Hepatocyte (in vitro differentiated cells): ENCODE measurements at regions not wholly inside any gene's neighbourhood (a gene's known extent, or its start where the extent isn't known, plus 50 kb on each side); places are given as distances from the start of the nearest gene placed in this dataset.

Source experiments
- DNase-seq: peaks from one replicate; pipeline ENCODE4 v3.0.0-alpha.2; 2016; ENCODE audit warnings: low spot score
- H2AFZ ChIP-seq: fragments of 200-600 bp; sonication (generic); 2 replicates; pipeline ENCODE4 v1.6.0; 2016; ENCODE audit warnings: antibody characterized with exemption, mild to moderate bottlenecking
- H3K27ac ChIP-seq: fragments of 200-600 bp; sonication (generic); 2 replicates; pipeline ENCODE4 v1.5.1; 2016; ENCODE audit warnings: mild to moderate bottlenecking
- H3K27me3 ChIP-seq: fragments of 200-600 bp; sonication (generic); 2 replicates; pipeline ENCODE4 v1.6.1; 2016
- H3K36me3 ChIP-seq: fragments of 200-600 bp; sonication (generic); replicated peaks from 2 replicates; pipeline ENCODE4 v1.5.1; 2016; ENCODE audit warnings: low read depth; ENCODE audit not compliant: insufficient read depth
- H3K4me1 ChIP-seq: fragments of 200-600 bp; sonication (generic); 2 replicates; pipeline ENCODE4 v1.5.1; 2016; ENCODE audit warnings: mild to moderate bottlenecking, moderate library complexity; ENCODE audit not compliant: insufficient read depth
- H3K4me2 ChIP-seq: fragments of 200-600 bp; sonication (generic); 2 replicates; pipeline ENCODE4 v1.6.0; 2016
- H3K4me3 ChIP-seq: fragments of 200-600 bp; sonication (generic); 2 replicates; pipeline ENCODE4 v1.5.1; 2016; ENCODE audit warnings: mild to moderate bottlenecking
- H3K79me2 ChIP-seq: fragments of 200-600 bp; sonication (generic); 2 replicates; pipeline ENCODE4 v1.6.0; 2017; ENCODE audit warnings: mild to moderate bottlenecking
- H3K9me2 ChIP-seq: fragments of 200-600 bp; sonication (generic); replicated peaks from 2 replicates; pipeline ENCODE4 v1.6.0; 2017; ENCODE audit warnings: mild to moderate bottlenecking; ENCODE audit not compliant: insufficient read depth
- H3K9me3 ChIP-seq: fragments of 200-600 bp; sonication (generic); 2 replicates; pipeline ENCODE4 v1.5.1; 2016; ENCODE audit warnings: low read depth, mild to moderate bottlenecking
- H4K20me1 ChIP-seq: fragments of 200-600 bp; sonication (generic); 2 replicates; pipeline ENCODE4 v1.6.0; 2016; ENCODE audit warnings: mild to moderate bottlenecking; ENCODE audit not compliant: insufficient read depth, poor library complexity, severe bottlenecking
- CTCF ChIP-seq: fragments of 200-600 bp; sonication (generic); IDR thresholded peaks from 2 replicates; pipeline ENCODE4 v1.5.1; 2016; ENCODE audit warnings: antibody characterized with exemption, mild to moderate bottlenecking; ENCODE audit not compliant: poor library complexity
- EZH2 ChIP-seq: fragments of 200-600 bp; sonication (generic); IDR thresholded peaks from 2 replicates; pipeline ENCODE4 v1.6.1; 2016; ENCODE audit warnings: antibody characterized with exemption, mild to moderate bottlenecking, borderline replicate concordance
- EZH2phosphoT487 ChIP-seq: fragments of 200-600 bp; sonication (generic); IDR thresholded peaks from one replicate; pipeline ENCODE4 v1.6.1; 2018; ENCODE audit warnings: antibody characterized with exemption, mild to moderate bottlenecking, low read depth, moderate library complexity; ENCODE audit not compliant: unreplicated experiment, severe bottlenecking
- WGBS: methylation state at CpG from one replicate; pipeline ENCODE4 v1.1.6; 2016; ENCODE audit warnings: low lambda C conversion rate; ENCODE audit errors: missing lambda C conversion rate; 5-methylcytosine and 5-hydroxymethylcytosine counted together

GRCh38 chr5:38686658-38687057 lies 130.2 kb upstream of the LIFR start:
- no peak for TF ChIP-seq EZH2
- no peak for TF ChIP-seq EZH2phosphoT487
- TF ChIP-seq CTCF: no peak
- Histone ChIP-seq H3K27ac (no peak overlapping the region), H4K20me1 (no peaks in the 10 kb centered on the region), H3K36me3 (no peaks in the 10 kb centered on the region), H3K9me3 (no peaks in the 10 kb centered on the region), H3K79me2 (no peaks in the 10 kb centered on the region), H3K4me3 (no peak overlapping the region), H3K27me3 (peaks cover 18% of the 10 kb centered on the region), H3K4me1 (no peaks in the 10 kb centered on the region), H3K4me2 (no peak overlapping the region), H2AFZ (no peak overlapping the region), H3K9me2 (no peaks in the 10 kb centered on the region)
- DNase-seq: no peak
- WGBS: 75% methylated on average over 3 of the region's 3 CpGs

- no peaks in the 10 kb centered on the region for H3K9me3 ChIP-seq
- peak overlapping the region; percentile 12 for H3K27ac ChIP-seq
- H3K79me2 ChIP-seq: no peaks in the 10 kb centered on the region
- H3K36me3 ChIP-seq: no peaks in the 10 kb centered on the region
- peaks cover 11% of the 10 kb centered on the region for H3K4me1 ChIP-seq
- H2AFZ ChIP-seq: no peak overlapping the region
- no peak overlapping the region for H3K4me2 ChIP-seq
- no peak for DNase-seq
- 50% methylated on average over 4 of the region's 4 CpGs for WGBS
- no peak overlapping the region for H3K4me3 ChIP-seq
- H3K27me3 ChIP-seq: peaks cover 30% of the 10 kb centered on the region
- no peak for TF ChIP-seq EZH2
- TF ChIP-seq CTCF: no peak
- TF ChIP-seq EZH2phosphoT487: no peak
- H3K9me2 ChIP-seq: no peaks in the 10 kb centered on the region
- no peaks in the 10 kb centered on the region for H4K20me1 ChIP-seq
Observed at GRCh38 chr5:38692346-38692745, 135.9 kb upstream of the LIFR start.

DNA sequence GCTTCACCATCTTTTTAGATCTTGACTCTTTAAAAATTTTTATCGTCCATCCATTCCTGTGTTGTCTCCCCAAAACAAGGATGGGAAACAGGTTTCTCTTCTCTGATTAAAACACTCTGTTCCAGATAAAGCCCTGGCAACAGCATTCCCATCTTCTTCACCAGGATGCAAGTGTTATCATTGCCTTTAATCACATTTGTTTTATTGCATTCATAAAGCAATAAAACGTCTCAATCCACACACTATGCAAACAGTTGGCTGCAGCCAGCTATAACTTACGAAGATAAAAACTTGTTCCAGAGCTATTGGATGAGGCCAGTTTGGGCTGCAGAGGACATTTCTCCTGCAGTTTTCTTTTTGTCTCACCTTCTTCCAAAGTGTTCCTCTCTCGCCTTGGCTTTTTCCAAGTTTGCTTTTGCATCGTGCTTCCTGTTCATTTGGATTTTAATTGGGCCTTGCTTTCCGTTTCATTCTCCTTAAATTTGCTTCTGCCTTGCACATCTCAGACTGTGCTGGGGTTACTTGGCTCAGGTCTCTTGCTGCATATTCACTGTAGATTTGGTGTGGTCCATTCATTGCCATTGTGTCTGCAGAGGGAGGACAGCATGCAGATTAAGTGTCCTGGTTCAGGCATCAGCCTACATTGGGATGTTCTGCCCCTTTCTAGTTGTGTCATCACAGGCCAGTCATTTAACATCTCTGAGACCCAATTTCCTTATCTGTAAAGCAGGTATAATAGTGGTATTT lies 136.5 kb upstream of the LIFR start:
- TF ChIP-seq EZH2: no peak
- peak; percentile 95 for TF ChIP-seq EZH2phosphoT487
- TF ChIP-seq CTCF: no peak
- Histone ChIP-seq H2AFZ (no peak overlapping the region), H3K9me2 (no peaks in the 10 kb centered on the region), H3K27ac (peak overlapping the region; percentile 12), H3K9me3 (no peaks in the 10 kb centered on the region), H3K36me3 (no peaks in the 10 kb centered on the region), H4K20me1 (no peaks in the 10 kb centered on the region), H3K79me2 (no peaks in the 10 kb centered on the region), H3K4me1 (peaks cover 11% of the 10 kb centered on the region), H3K4me2 (peak overlapping the region; percentile 23), H3K4me3 (no peak overlapping the region), H3K27me3 (peaks cover 36% of the 10 kb centered on the region)
- peak; percentile 26 for DNase-seq
- WGBS: 45% methylated on average over 6 of the region's 6 CpGs
